Stomach (tissue), 8 donors: ENCODE measurements at regions not wholly inside any gene's neighbourhood (a gene's known extent, or its start where the extent isn't known, plus 50 kb on each side); places are given as distances from the start of the nearest gene placed in this dataset.

Experiments
- DNase-seq, 2 donors: peaks; one replicate each; pipeline versions ENCODE4 v3.0.0 to v3.0.0-alpha.2; 2013 to 2019
- H3K27ac ChIP-seq, 5 donors: fragments of 200-600 bp in 4 of 5; sonication (generic) in 4 of 5; one replicate each; pipeline ENCODE4 v1.5.1; 2013 to 2019; ENCODE audit warnings: mild to moderate bottlenecking in 1 of 5, moderate library complexity in 1 of 5
- H3K27me3 ChIP-seq, 3 donors: fragments of 200-600 bp; sonication (generic); one replicate each; pipeline ENCODE4 v1.5.1; 2017 to 2019; ENCODE audit warnings: mixed run types in 1 of 3
- H3K36me3 ChIP-seq, 4 donors: fragments of 200-600 bp; sonication (generic); 1 replicate in 3 of 4; 2 replicates in 1 of 4; pipeline ENCODE4 v1.5.1; 2016 to 2019
- H3K4me1 ChIP-seq, 4 donors: fragments of 200-600 bp; sonication (generic); one replicate each; pipeline ENCODE4 v1.5.1; 2016 to 2019
- H3K4me3 ChIP-seq, 4 donors: fragments of 200-600 bp; sonication (generic) in 3 of 4; one replicate each; pipeline ENCODE4 v1.5.1; 2016 to 2019; ENCODE audit warnings: mild to moderate bottlenecking in 1 of 4
- H3K9me3 ChIP-seq, 4 donors: fragments of 200-600 bp; sonication (generic); one replicate each; pipeline ENCODE4 v1.5.1; 2016 to 2019
- CTCF ChIP-seq, 7 experiments: fragments of 450-650 bp in 4 of 7; fragments of 200-600 bp in 3 of 7; sonication (generic) in 3 of 7; IDR thresholded peaks; one replicate each; pipeline ENCODE4 v1.5.1; 2016 to 2019; ENCODE audit warnings: antibody characterized with exemption in 7 of 7, control low read depth in 2 of 7, mild to moderate bottlenecking in 1 of 7
- EP300 ChIP-seq: sonication (generic); formaldehyde crosslinking; IDR thresholded peaks from one replicate; pipeline ENCODE4 v1.6.1; 2017; ENCODE audit warnings: antibody characterized with exemption
- POLR2A ChIP-seq, 4 donors: fragments of 450-650 bp; IDR thresholded peaks; one replicate each; pipeline ENCODE4 v1.6.1; 2016; ENCODE audit warnings: antibody characterized with exemption in 4 of 4, control low read depth in 2 of 4, mild to moderate bottlenecking in 1 of 4, moderate library complexity in 1 of 4
- POLR2AphosphoS5 ChIP-seq, 3 donors: sonication (generic); formaldehyde crosslinking; IDR thresholded peaks; one replicate each; pipeline ENCODE4 v1.6.1; 2016; ENCODE audit warnings: antibody characterized with exemption in 3 of 3
- WGBS, 5 donors: extraction: QIAGEN DNeasy Blood & Tissue Kit in 3 of 5; methylation state at CpG; one replicate each; pipeline versions ENCODE4 v1.1.5 to v1.1.7; 2013 to 2018; 5-methylcytosine and 5-hydroxymethylcytosine counted together
- intact Hi-C: fragments of 100-400 bp; cut with DNase I; formaldehyde crosslinking; loops from one replicate; pipeline ENCODE4 v1.15.1; 2023; ENCODE audit warnings: low total_unique reads
- donor health status: healthy with polysubstance abuse.
- donor health status: Bipolar disorder and iron deficiency.
- donor health status: healthy.

DNA sequence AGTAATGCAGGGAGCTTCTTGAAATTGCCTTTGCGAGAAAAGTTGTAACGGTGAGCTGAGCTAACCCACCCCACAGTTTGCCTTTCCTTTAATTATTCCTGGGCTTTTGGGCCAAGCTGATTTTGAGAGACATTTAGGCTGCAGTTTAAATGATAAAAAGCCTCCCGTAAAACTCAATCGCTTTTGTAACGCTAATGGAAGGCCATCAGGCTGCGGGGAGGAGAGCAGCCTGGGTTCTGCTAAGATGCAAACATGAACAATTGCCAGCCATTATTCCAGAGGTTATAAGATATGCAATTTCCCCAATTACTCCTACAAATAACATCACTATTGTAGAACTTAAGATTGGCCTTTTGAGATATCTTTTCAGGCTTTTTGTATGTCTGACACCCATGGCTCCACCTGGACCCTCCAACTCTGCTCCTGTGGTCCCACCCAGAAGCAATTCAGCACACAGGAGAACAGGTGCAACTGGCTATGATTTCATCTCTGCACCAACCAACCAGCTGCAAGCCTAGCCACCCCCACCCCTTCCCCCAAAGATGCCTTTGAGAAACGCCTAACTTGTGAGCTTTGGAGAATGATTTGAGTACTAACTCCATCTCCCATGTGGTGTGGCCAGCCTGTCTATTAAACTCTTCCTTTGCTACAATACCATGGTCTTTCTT lies 108.2 kb upstream of the FAM9C start:
- DNase-seq, result no peak
- Histone ChIP-seq H3K9me3 (peaks cover 0 to 9% (median 0%) of the 10 kb centered on the region in 4 donors), H3K4me1 (no peaks in the 10 kb centered on the region), H3K36me3 (no peaks in the 10 kb centered on the region), H3K4me3 (no peak overlapping the region), H3K27me3 (no peaks in the 10 kb centered on the region), H3K27ac (peak overlapping the region in 3 of 5 donors; percentile 51 to 55 (median 52))
- WGBS, 5 donors, result 80 to 95% (median 85%) methylated on average over 6 to 7 of the region's 7 CpGs
- intact Hi-C loops, result no loop called here
- no peak for TF ChIP-seq EP300

DNA sequence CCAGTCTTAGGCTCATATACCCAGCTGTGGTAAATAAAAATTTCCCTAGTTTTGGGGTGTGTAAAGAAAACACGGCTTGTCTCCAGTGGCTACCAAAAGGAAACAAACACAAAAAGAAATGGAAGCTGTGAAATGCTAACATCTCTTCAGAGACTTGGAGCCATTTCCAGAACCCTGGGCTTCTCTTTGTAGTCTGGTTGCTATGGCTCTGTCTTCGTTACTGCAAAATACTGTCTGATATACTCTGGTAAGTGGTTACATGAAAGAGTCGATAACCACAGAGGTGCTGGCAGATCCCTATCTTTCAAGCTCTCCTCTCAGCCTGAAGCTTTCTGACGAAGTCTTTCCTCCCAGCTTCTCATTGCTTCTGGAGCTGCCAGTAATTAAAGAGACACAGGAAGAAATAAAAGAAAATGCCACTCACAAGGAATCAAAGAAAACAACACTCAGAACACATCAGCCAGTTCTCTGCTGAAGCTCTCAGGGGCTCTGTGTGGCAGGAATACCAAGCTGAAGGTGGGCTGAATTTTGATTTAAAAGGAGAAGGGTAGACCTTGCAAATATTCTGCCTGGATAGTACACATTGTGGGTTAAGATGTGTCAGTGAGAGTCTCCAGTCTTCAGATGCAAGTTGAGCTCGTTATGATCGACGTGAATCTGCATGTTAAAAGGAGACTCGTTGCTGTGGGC lies 107.6 kb upstream of the FAM9C start:
- TF ChIP-seq POLR2A (IDR thresholded peaks at IDR 0.05) (no peak), CTCF (IDR thresholded peaks at IDR 0.05) (no peak), POLR2AphosphoS5 (IDR thresholded peaks at IDR 0.05) (no peak), EP300 (no peak)
- 41 to 60% (median 56%) methylated on average over 8 of the region's 8 CpGs for WGBS, 5 donors
- no peak overlapping the region for H3K4me3 ChIP-seq
- peak overlapping the region in 4 of 5 donors; percentile 25 to 55 (median 52) for H3K27ac ChIP-seq
- no peaks in the 10 kb centered on the region for H3K36me3 ChIP-seq
- intact Hi-C loops, result no loop called here
- peak in 1 of 2 donors; percentile 66 for DNase-seq
- no peaks in the 10 kb centered on the region for H3K4me1 ChIP-seq
- H3K9me3 ChIP-seq, result peaks cover 0 to 13% (median 0%) of the 10 kb centered on the region in 4 donors
- no peaks in the 10 kb centered on the region for H3K27me3 ChIP-seq

DNA sequence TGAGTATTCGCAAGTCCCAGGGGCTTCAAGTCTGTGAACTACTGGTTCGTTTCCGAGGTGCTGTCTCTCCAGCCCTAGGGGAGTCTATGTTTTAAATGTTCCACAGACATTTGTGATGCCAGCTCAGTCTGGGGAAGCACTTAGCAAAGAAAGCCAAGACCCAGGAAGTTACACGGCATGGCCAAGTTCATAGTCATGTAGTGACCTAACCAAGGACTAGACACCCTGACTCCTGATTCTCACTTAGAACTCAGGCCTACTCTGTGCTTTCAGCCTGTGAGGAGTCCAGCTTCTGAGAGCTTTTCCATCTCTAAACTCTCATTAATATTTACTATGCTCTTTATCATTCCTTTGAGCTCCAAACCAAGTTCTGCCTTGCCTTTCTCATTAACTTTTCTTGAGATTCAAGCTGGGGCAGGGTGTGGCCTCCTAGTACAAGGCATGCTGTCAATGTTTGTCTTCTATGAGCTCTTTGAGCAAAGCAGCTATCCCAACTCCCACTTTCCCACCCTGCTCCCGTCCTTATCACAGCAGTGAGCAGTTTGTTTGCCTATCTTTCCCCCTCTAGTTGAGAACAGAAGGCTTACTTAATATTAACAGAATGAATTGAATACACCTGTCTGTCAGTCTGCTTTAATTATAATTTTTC lies 105.4 kb upstream of the FAM9C start:
- WGBS, 5 donors, result 55 to 83% (median 69%) methylated on average over 5 of the region's 5 CpGs
- peaks cover 0 to 21% (median 2%) of the 10 kb centered on the region in 4 donors for H3K9me3 ChIP-seq
- H3K27ac ChIP-seq, result no peak overlapping the region
- H3K27me3 ChIP-seq, result no peaks in the 10 kb centered on the region
- no peaks in the 10 kb centered on the region for H3K4me1 ChIP-seq
- H3K4me3 ChIP-seq, result no peak overlapping the region
- DNase-seq, result peak in 1 of 2 donors; percentile 58
- no peaks in the 10 kb centered on the region for H3K36me3 ChIP-seq
- TF ChIP-seq EP300, result no peak
- no peak for TF ChIP-seq POLR2AphosphoS5 (IDR thresholded peaks at IDR 0.05)
- no peak for TF ChIP-seq CTCF (IDR thresholded peaks at IDR 0.05)
- no peak for TF ChIP-seq POLR2A (IDR thresholded peaks at IDR 0.05)
- intact Hi-C loops, result no loop called here

DNA sequence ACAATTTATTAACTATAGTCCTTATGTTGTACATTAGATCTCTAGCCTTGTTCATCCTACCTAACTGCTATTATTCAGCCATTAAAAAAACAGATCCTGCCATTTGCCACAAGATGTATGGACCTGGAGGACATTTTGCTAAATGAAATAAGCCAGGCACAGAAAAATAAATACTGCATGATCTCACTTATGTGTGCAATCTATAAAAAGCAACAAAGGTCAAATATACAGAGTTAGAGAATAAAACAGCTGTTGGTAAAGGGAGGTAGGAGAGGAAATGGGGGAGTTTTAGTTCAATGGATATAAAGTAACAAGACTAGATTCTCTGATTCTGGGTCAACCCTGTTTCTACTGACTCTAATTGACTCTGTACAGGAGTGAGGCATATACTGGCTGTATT lies 103.3 kb upstream of the FAM9C start:
- peaks cover 0 to 8% (median 0%) of the 10 kb centered on the region in 4 donors for H3K4me1 ChIP-seq
- intact Hi-C loops, result no loop called here
- no peaks in the 10 kb centered on the region for H3K36me3 ChIP-seq
- peaks cover 0 to 12% (median 2%) of the 10 kb centered on the region in 4 donors for H3K9me3 ChIP-seq
- no peak overlapping the region for H3K4me3 ChIP-seq
- H3K27me3 ChIP-seq, result no peaks in the 10 kb centered on the region
- no peak overlapping the region for H3K27ac ChIP-seq
- DNase-seq, result peak in 1 of 2 donors; percentile 43
- TF ChIP-seq POLR2A (IDR thresholded peaks at IDR 0.05) (no peak), POLR2AphosphoS5 (IDR thresholded peaks at IDR 0.05) (no peak), EP300 (no peak), CTCF (IDR thresholded peaks at IDR 0.05) (no peak)
